Activated CD8-positive, alpha-beta T cell treated with anti-CD3 and anti-CD28 coated beads for 36 hours (primary cell): ENCODE measurements at regions not wholly inside any gene's neighbourhood (a gene's known extent, or its start where the extent isn't known, plus 50 kb on each side); places are given as distances from the start of the nearest gene placed in this dataset.

Source experiments
- ATAC-seq: fragments of 200-7000 bp; cut with Tn5 transposase; one replicate; pipeline ENCODE4 v1.10.0; 2021; ENCODE audit warnings: mild to moderate bottlenecking, moderate library complexity
- CTCF ChIA-PET: fragments of 350-600 bp; sonication (Branson Sonifier 250); formaldehyde crosslinking; loops from one replicate; lab custom pipeline; 2021; ENCODE audit warnings: antibody characterized with exemption; lab: Charles Lee
- POLR2A ChIA-PET: fragments of 350-600 bp; sonication (Branson Sonifier 250); formaldehyde crosslinking; loops from one replicate; lab custom pipeline; 2021; ENCODE audit warnings: antibody characterized with exemption; lab: Charles Lee
- DNase-seq: peaks from one replicate; pipeline ENCODE4 v3.0.0-alpha.2; 2020
- H3K27ac Mint-ChIP-seq: one replicate; pipeline ENCODE4 v1.8.0; 2021; ENCODE audit warnings: mild to moderate bottlenecking, mixed read lengths
- H3K27me3 Mint-ChIP-seq: one replicate; pipeline ENCODE4 v1.8.0; 2021; ENCODE audit warnings: mixed read lengths
- H3K36me3 Mint-ChIP-seq: one replicate; pipeline ENCODE4 v1.8.0; 2021; ENCODE audit warnings: low read depth, mixed read lengths
- H3K4me1 Mint-ChIP-seq: one replicate; pipeline ENCODE4 v1.8.0; 2021; ENCODE audit warnings: low read depth, mixed read lengths
- H3K4me3 Mint-ChIP-seq: one replicate; pipeline ENCODE4 v1.8.0; 2021; ENCODE audit warnings: mild to moderate bottlenecking, moderate library complexity, mixed read lengths
- H3K9me3 Mint-ChIP-seq: one replicate; pipeline ENCODE4 v1.8.0; 2021; ENCODE audit warnings: mixed read lengths
- intact Hi-C: fragments of 100-400 bp; cut with micrococcal nuclease; formaldehyde crosslinking; loops from one replicate; pipeline ENCODE4 v1.10.0; 2022
- TF ChIP-seq, protein P1 (sequence below): fragments of 200-600 bp; IDR thresholded peaks from one replicate; pipeline ENCODE4 v1.8.0; 2022; ENCODE audit warnings: antibody characterized with exemption, mild to moderate bottlenecking

DNA sequence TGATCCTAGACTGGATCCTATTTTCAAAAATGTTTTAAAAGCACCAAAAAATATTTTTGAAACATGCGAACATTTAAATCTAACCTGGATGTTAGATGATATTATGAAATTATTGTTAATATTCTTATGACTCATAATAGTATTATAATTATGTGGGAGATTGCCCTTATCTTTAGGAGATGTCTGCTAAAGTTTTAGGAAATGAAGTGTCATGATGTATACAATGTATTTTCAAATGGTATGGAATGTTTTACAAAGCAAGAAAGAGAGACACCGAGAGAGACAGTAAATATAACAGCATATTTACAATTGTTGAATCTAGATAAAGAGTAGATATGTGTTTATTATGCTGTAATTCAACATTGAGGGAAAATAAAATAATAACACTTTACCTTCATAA, 455.9 kb downstream of the ACTL7B start:
- ChIA-PET POLR2A (no interaction called here), CTCF (no interaction called here)
- no peaks in the 10 kb centered on the region for H3K36me3 Mint-ChIP-seq
- no peak for ATAC-seq
- no peak overlapping the region for H3K27ac Mint-ChIP-seq
- no peaks in the 10 kb centered on the region for H3K9me3 Mint-ChIP-seq
- no peaks in the 10 kb centered on the region for H3K27me3 Mint-ChIP-seq
- DNase-seq: no peak
- TF ChIP-seq, protein P1, sequence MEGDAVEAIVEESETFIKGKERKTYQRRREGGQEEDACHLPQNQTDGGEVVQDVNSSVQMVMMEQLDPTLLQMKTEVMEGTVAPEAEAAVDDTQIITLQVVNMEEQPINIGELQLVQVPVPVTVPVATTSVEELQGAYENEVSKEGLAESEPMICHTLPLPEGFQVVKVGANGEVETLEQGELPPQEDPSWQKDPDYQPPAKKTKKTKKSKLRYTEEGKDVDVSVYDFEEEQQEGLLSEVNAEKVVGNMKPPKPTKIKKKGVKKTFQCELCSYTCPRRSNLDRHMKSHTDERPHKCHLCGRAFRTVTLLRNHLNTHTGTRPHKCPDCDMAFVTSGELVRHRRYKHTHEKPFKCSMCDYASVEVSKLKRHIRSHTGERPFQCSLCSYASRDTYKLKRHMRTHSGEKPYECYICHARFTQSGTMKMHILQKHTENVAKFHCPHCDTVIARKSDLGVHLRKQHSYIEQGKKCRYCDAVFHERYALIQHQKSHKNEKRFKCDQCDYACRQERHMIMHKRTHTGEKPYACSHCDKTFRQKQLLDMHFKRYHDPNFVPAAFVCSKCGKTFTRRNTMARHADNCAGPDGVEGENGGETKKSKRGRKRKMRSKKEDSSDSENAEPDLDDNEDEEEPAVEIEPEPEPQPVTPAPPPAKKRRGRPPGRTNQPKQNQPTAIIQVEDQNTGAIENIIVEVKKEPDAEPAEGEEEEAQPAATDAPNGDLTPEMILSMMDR: no peak
- intact Hi-C loops: no loop called here
- H3K4me3 Mint-ChIP-seq: no peak overlapping the region
- H3K4me1 Mint-ChIP-seq: no peaks in the 10 kb centered on the region

DNA sequence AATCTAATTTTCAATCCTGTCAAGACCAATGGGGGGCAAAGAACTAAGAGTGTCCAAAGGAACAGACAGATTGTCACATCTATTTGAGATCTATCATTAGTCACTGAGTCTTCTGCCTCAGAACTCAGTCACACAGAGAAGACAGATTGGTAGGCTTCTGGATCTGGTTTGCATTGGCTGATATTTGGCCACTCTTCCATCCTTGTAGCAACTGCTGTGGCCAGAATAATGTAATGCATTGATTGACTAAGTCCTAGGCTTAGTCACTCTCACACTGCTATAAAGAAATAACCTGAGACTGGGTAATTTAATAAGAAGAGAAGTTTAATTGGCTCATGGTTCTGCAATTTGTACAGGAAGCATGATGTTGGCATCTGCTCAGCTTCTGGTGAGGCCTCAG, 458.5 kb downstream of the ACTL7B start:
- POLR2A ChIA-PET: no interaction called here
- no peaks in the 10 kb centered on the region for H3K4me1 Mint-ChIP-seq
- H3K9me3 Mint-ChIP-seq: peaks cover 3% of the 10 kb centered on the region
- no peak overlapping the region for H3K4me3 Mint-ChIP-seq
- intact Hi-C loops: no loop called here
- H3K27ac Mint-ChIP-seq: no peak overlapping the region
- no peaks in the 10 kb centered on the region for H3K36me3 Mint-ChIP-seq
- ATAC-seq (no peak), DNase-seq (no peak)
- CTCF ChIA-PET: no interaction called here
- TF ChIP-seq, protein P1: no peak
- no peaks in the 10 kb centered on the region for H3K27me3 Mint-ChIP-seq

DNA sequence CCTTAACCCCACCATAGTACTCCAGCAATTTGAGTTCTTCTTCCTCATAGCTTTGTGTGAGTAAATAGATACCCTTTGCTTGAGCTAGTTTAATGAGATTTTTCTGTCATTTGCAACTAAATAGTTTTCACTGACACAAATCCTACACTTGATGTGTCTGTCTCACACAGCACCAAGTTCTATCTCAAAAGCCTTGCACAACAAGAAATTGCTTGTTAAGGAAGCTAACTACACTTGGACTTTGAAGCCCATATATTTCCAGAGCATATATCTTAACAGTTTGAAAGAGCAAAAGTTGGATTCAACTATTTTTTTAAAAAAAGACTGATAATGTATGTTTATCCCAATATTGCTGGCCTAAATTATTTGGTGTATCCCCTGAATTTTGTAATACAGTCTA, 459.2 kb downstream of the ACTL7B start:
- Mint-ChIP-seq H3K27me3 (no peaks in the 10 kb centered on the region), H3K4me1 (no peaks in the 10 kb centered on the region), H3K36me3 (no peaks in the 10 kb centered on the region), H3K4me3 (no peak overlapping the region), H3K9me3 (peaks cover 3% of the 10 kb centered on the region), H3K27ac (no peak overlapping the region)
- CTCF ChIA-PET: no interaction called here
- DNase-seq (no peak), ATAC-seq (no peak)
- TF ChIP-seq, protein P1: no peak
- POLR2A ChIA-PET: interaction anchor here (0.8 kb wide), 1 partner anchor 42 kb away, joined by 3 read pairs; no protein-coding TSS in a partner anchor
- intact Hi-C loops: no loop called here

DNA sequence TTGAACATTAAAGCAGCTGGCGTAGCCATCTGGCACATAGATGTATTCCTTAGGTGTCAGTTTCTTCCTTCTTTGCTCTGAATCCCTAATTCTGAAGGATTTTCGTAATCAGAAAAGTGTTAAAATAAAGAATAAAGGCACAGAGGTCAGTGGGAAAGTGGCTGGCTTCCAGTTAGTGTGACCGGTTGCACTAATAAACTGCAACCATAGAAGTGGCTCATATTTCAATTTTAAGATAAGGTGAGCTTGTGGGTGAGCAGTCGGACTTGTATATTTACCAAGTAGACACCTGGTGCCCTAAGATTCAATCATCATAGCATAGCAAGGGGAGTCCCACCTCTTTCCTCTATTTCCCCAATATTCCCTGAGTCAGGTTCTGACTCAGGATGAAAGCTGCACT, 459.6 kb downstream of the ACTL7B start:
- H3K27ac Mint-ChIP-seq: no peak overlapping the region
- ChIA-PET POLR2A (interaction anchor here (0.8 kb wide), 1 partner anchor 43 kb away, joined by 3 read pairs; no protein-coding TSS in a partner anchor), CTCF (no interaction called here)
- ATAC-seq: no peak
- TF ChIP-seq, protein P1: no peak
- H3K36me3 Mint-ChIP-seq: no peaks in the 10 kb centered on the region
- intact Hi-C loops: no loop called here
- no peak overlapping the region for H3K4me3 Mint-ChIP-seq
- H3K27me3 Mint-ChIP-seq: no peaks in the 10 kb centered on the region
- no peaks in the 10 kb centered on the region for H3K4me1 Mint-ChIP-seq
- DNase-seq: no peak
- H3K9me3 Mint-ChIP-seq: peaks cover 3% of the 10 kb centered on the region

DNA sequence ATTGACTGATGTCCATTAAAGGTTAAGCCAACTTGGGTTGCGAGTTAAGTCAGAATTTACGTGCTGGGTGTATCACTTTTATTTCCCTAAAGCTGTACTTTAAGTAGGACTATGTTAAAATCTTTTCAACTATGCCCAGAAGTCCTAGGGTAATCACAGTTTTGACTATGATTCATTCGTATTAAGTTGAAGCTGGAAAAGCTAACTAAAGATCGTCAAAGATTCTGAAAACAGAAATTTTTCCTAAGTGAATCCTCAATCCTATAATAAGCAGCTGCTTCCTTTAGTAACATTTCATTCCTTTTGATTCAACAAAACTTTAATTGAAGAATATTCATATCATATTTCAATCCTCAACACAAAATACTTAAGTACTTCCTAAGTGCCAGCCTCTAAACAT, 460.4 kb downstream of the ACTL7B start:
- ChIA-PET POLR2A (no interaction called here), CTCF (no interaction called here)
- no peaks in the 10 kb centered on the region for H3K27me3 Mint-ChIP-seq
- H3K36me3 Mint-ChIP-seq: no peaks in the 10 kb centered on the region
- TF ChIP-seq, protein P1: no peak
- no peak for ATAC-seq
- H3K9me3 Mint-ChIP-seq: peaks cover 3% of the 10 kb centered on the region
- H3K4me3 Mint-ChIP-seq: no peak overlapping the region
- no peak for DNase-seq
- intact Hi-C loops: no loop called here
- H3K4me1 Mint-ChIP-seq: no peaks in the 10 kb centered on the region
- no peak overlapping the region for H3K27ac Mint-ChIP-seq
